Thyroid gland (tissue), 4 donors: ENCODE measurements at regions not wholly inside any gene's neighbourhood (a gene's known extent, or its start where the extent isn't known, plus 50 kb on each side); places are given as distances from the start of the nearest gene placed in this dataset.
A peak's percentile ranks its signal among the peaks of the same experiment; 100 is the strongest.

ENCODE experiments used
- DNase-seq, 2 donors: peaks; one replicate each; pipeline ENCODE4 v3.0.0-alpha.2; 2019
- H3K27ac ChIP-seq, 3 donors: fragments of 200-600 bp; sonication (generic); 1 replicate in 2 of 3; 2 replicates in 1 of 3; pipeline ENCODE4 v1.5.1; 2016 to 2019; ENCODE audit warnings: mild to moderate bottlenecking in 1 of 3, moderate library complexity in 1 of 3
- H3K27me3 ChIP-seq: fragments of 200-600 bp; sonication (generic); one replicate; pipeline ENCODE4 v1.5.1; 2019
- H3K36me3 ChIP-seq, 2 donors: fragments of 200-600 bp; sonication (generic); one replicate each; pipeline ENCODE4 v1.5.1; 2016 to 2019
- H3K4me1 ChIP-seq, 2 donors: fragments of 200-600 bp; sonication (generic); one replicate each; pipeline ENCODE4 v1.5.1; 2017 to 2019
- H3K4me3 ChIP-seq, 3 donors: fragments of 200-600 bp; sonication (generic); replicated peaks in 1 of 3; 1 replicate in 2 of 3; 2 replicates in 1 of 3; pipeline ENCODE4 v1.5.1; 2016; ENCODE audit warnings: mild to moderate bottlenecking in 1 of 3
- H3K9me3 ChIP-seq: fragments of 200-600 bp; sonication (generic); one replicate; pipeline ENCODE4 v1.5.1; 2017
- POLR2A ChIP-seq, 2 donors: fragments of 450-650 bp; IDR thresholded peaks; one replicate each; pipeline ENCODE4 v1.6.1; 2017; ENCODE audit warnings: antibody characterized with exemption in 2 of 2, mild to moderate bottlenecking in 2 of 2, moderate library complexity in 1 of 2
- WGBS, 2 donors: methylation state at CpG; one replicate each; pipeline ENCODE4 v1.1.5; 2017; 5-methylcytosine and 5-hydroxymethylcytosine counted together
- intact Hi-C: fragments of 100-400 bp; cut with DNase I; formaldehyde crosslinking; loops from one replicate; pipeline ENCODE4 v1.15.1; 2023
- TF ChIP-seq, protein P1 (sequence below), 6 experiments: fragments of 200-600 bp in 3 of 6; fragments of 450-650 bp in 3 of 6; sonication (generic) in 3 of 6; IDR thresholded peaks; one replicate each; pipeline ENCODE4 v1.5.1; 2016 to 2019; ENCODE audit warnings: antibody characterized with exemption in 6 of 6, mild to moderate bottlenecking in 2 of 6, inconsistent platforms in 1 of 6, moderate library complexity in 1 of 6

- Histone ChIP-seq H3K36me3 (no peaks in the 10 kb centered on the region), H3K4me3 (no peak overlapping the region), H3K4me1 (no peaks in the 10 kb centered on the region), H3K9me3 (no peaks in the 10 kb centered on the region), H3K27ac (no peak overlapping the region), H3K27me3 (no peaks in the 10 kb centered on the region)
- 88 to 96% methylated on average over 1 of the region's 1 CpG for WGBS, 2 donors
- TF ChIP-seq, protein P1, sequence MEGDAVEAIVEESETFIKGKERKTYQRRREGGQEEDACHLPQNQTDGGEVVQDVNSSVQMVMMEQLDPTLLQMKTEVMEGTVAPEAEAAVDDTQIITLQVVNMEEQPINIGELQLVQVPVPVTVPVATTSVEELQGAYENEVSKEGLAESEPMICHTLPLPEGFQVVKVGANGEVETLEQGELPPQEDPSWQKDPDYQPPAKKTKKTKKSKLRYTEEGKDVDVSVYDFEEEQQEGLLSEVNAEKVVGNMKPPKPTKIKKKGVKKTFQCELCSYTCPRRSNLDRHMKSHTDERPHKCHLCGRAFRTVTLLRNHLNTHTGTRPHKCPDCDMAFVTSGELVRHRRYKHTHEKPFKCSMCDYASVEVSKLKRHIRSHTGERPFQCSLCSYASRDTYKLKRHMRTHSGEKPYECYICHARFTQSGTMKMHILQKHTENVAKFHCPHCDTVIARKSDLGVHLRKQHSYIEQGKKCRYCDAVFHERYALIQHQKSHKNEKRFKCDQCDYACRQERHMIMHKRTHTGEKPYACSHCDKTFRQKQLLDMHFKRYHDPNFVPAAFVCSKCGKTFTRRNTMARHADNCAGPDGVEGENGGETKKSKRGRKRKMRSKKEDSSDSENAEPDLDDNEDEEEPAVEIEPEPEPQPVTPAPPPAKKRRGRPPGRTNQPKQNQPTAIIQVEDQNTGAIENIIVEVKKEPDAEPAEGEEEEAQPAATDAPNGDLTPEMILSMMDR (IDR thresholded peaks at IDR 0.05), result no peak
- TF ChIP-seq POLR2A (IDR thresholded peaks at IDR 0.05), result no peak
- DNase-seq, result no peak
- intact Hi-C loops, result no loop called here
These were observed 292.7 kb upstream of the SMARCA2 start for GRCh38 chr9:1722404-1722803.

DNA sequence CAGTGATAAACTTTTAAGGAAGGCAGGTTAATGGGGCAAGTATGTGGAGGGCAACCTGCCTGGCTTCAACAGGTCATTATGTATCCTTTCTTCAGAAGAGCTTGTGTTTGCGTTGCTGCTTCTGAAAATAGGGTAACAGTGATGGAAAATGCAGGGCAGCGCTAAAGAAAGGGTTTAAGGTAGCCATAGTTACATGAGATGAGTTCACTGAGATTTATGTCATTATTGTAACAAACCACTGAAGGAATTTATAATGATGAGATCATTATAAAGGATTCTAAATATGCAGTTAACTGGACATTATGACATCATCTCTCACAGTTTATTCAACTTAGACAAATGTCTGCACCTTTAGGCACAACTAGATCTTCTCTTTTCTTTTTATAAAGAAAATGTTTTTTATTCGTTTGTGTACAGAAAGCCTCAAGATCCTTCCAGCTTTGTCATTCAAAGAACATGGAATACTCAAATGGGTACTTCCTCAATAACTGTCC is 291.6 kb upstream of the SMARCA2 start:
- 84 to 87% methylated on average over 3 of the region's 3 CpGs for WGBS, 2 donors
- H3K36me3 ChIP-seq, result no peaks in the 10 kb centered on the region
- intact Hi-C loops, result no loop called here

GRCh38 chr9:1726993-1727759 is 288.0 kb upstream of the SMARCA2 start:
- H3K4me3 ChIP-seq, result no peak overlapping the region
- no peak overlapping the region for H3K27ac ChIP-seq
- H3K27me3 ChIP-seq, result no peaks in the 10 kb centered on the region
- H3K4me1 ChIP-seq, result no peaks in the 10 kb centered on the region
- TF ChIP-seq POLR2A (IDR thresholded peaks at IDR 0.05), result no peak
- TF ChIP-seq, protein P1 (IDR thresholded peaks at IDR 0.05), result peak in 2 of 6 experiments; percentile 8 to 13
- intact Hi-C loops, result no loop called here
- 81 to 84% methylated on average over 4 of the region's 4 CpGs for WGBS, 2 donors
- no peak for DNase-seq
- no peaks in the 10 kb centered on the region for H3K36me3 ChIP-seq
- H3K9me3 ChIP-seq, result no peaks in the 10 kb centered on the region

More for the DNA sequence above, 291.6 kb upstream of the SMARCA2 start:
- Histone ChIP-seq H3K4me3 (no peak overlapping the region), H3K4me1 (no peaks in the 10 kb centered on the region), H3K9me3 (no peaks in the 10 kb centered on the region), H3K27ac (no peak overlapping the region), H3K27me3 (no peaks in the 10 kb centered on the region)
- DNase-seq, result no peak
- TF ChIP-seq, protein P1 (IDR thresholded peaks at IDR 0.05), result no peak
- no peak for TF ChIP-seq POLR2A (IDR thresholded peaks at IDR 0.05)

GRCh38 chr9:1729631-1730030 is 285.5 kb upstream of the SMARCA2 start:
- TF ChIP-seq, protein P1 (IDR thresholded peaks at IDR 0.05), result no peak
- no peak for TF ChIP-seq POLR2A (IDR thresholded peaks at IDR 0.05)

GRCh38 chr9:1732670-1733069 is 282.5 kb upstream of the SMARCA2 start:
- H3K4me3 ChIP-seq, result no peak overlapping the region
- TF ChIP-seq POLR2A (IDR thresholded peaks at IDR 0.05), result no peak
- TF ChIP-seq, protein P1 (IDR thresholded peaks at IDR 0.05), result peak in 1 of 6 experiments; percentile 17

More at GRCh38 chr9:1729631-1730030, 285.5 kb upstream of the SMARCA2 start:
- no peaks in the 10 kb centered on the region for H3K4me1 ChIP-seq
- H3K4me3 ChIP-seq, result no peak overlapping the region
- 38 to 41% methylated on average over 4 of the region's 4 CpGs for WGBS, 2 donors
- no peak for DNase-seq
- intact Hi-C loops, result no loop called here
- no peak overlapping the region for H3K27ac ChIP-seq
- H3K27me3 ChIP-seq, result no peaks in the 10 kb centered on the region
- H3K36me3 ChIP-seq, result no peaks in the 10 kb centered on the region
- H3K9me3 ChIP-seq, result no peaks in the 10 kb centered on the region

More at GRCh38 chr9:1732670-1733069, 282.5 kb upstream of the SMARCA2 start:
- 46 to 77% methylated on average over 4 of the region's 4 CpGs for WGBS, 2 donors
- Histone ChIP-seq H3K36me3 (no peaks in the 10 kb centered on the region), H3K9me3 (no peaks in the 10 kb centered on the region), H3K4me1 (no peaks in the 10 kb centered on the region), H3K27ac (no peak overlapping the region), H3K27me3 (no peaks in the 10 kb centered on the region)
- no peak for DNase-seq
- intact Hi-C loops, result no loop called here
